CD4-positive, alpha-beta T cell treated with Interferon alpha-2 for 1 hour (primary cell): ENCODE measurements at regions not wholly inside any gene's neighbourhood (a gene's known extent, or its start where the extent isn't known, plus 50 kb on each side); places are given as distances from the start of the nearest gene placed in this dataset.

Experiments used
- DNase-seq, 2 donors: peaks; one replicate each; pipeline ENCODE4 v3.0.0-alpha.2; 2020 to 2022

DNA sequence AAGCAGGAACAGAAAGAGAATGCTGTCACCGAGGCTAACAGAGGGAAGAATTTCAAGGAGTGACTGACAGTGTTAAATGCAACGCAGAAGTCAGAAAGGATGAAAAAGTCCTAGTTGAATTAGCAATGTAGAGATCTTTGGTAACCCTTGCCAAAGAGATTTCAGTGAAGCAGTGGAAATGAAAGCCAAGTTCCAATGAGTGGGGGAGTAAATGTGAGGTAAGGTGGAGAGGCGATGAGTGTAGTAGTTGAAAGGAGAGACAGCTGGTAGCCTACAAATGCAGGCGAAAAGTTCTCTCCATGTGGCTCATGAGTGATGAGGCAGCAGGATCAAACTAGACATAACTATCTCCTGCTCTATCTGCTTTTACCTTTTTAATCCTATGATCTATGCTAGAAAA, 74.6 kb upstream of the IPO9 start:
- DNase-seq, result no peak

- no peak for DNase-seq
Measured at GRCh38 chr1:201755200-201755599, 73.8 kb upstream of the IPO9 start.

DNA sequence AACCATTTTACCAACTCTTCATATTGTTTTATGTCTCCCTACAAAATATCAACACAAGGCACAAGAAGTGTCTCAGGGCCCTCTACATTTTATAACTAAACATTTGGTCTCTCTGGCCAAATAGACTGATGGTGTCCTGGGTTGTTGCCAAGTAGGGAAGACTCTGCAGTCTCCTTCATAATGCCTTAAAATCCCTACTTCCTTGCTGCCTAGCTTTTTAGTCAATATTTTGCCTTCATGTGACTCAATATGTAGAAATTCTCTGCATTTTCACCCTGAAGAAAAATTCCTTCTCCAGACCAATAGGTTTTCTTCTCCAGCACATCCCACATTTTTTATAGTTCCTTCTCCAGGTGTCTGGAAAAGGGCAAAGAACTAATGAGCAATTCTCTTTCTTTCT, 72.6 kb upstream of the IPO9 start:
- no peak for DNase-seq

- no peak for DNase-seq
Measured at GRCh38 chr1:201758499-201759050, 70.4 kb upstream of the IPO9 start.

- DNase-seq, result no peak
Measured at GRCh38 chr1:201759194-201759815, 69.7 kb upstream of the IPO9 start.

DNA sequence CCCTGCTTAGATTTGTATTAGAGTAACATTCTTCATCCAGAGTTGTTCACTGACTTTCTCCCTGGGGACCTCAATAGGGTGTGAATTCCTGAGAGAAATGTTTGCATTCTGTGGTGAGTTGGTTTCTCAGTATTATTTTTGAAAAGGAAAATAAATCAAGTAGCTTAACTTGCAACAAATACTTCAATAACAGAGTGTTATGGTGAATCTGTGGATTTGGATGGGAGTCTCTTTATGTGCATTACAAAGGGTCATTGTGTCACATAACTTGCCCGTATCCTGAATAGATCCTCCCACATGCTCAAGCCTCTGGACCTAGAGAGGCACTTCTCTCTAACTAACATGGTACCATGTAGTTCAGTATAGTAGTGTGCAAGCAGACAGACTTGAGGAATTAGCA, 68.4 kb upstream of the IPO9 start:
- no peak for DNase-seq

DNA sequence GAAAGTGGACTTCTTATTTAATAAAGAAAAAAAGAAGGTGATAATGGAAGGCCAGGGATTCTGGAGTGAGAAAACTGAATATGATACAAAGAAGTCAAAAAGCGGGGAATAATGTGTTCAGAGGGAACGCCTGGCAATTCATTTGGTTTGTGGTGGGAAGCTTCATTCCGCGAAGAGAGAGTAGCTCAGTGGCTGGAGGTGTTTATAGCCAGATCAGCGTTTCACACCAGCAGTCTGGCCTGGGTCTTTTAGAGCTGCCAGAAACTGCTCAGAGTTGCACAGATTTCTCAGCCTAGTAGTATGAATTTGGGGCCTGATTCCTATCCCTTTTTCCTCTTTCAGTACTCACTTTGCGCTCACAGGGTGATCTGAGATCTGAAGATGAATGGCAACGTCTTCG, 67.8 kb upstream of the IPO9 start:
- no peak for DNase-seq

DNA sequence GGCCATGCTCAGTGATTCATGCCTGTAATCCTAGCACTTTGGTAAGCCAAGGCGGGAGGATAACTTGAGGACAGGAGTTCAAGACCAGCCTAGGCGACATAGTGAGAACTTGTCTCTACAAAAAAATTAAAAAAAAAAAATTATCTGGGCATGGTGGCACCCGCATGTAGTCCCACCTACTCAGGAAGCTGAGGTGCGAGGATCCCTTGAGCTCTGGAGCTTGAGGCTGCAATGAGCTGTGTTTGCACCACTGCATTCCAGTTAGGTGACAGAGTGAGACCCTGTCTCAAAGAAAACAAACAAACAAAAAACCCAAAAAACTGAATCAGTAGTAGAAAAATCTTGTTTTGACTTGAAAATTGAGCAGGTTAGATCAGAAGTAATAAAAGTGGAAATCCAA, 67.1 kb upstream of the IPO9 start:
- DNase-seq, result no peak

DNA sequence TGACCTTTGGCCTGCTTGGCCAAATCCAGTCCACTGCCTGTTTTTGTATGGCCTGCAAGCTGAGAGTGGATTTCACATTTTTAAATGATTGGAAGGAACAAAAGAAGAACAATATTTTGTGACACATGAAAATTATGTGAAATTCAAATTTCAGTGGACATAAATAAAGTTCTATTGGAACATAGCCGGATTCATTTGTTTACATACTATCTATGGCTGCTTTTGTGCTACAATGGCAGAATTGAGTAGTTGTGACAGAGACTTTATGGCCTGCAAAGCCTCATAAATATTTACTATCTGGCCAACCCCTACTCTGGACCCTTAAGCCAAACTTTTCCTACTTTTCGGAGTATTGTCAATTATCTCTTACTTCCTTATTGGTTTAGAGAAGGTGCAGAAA, 66.6 kb upstream of the IPO9 start:
- no peak for DNase-seq

GRCh38 chr1:201763455-201764140, 65.4 kb upstream of the IPO9 start:
- DNase-seq, result no peak

DNA sequence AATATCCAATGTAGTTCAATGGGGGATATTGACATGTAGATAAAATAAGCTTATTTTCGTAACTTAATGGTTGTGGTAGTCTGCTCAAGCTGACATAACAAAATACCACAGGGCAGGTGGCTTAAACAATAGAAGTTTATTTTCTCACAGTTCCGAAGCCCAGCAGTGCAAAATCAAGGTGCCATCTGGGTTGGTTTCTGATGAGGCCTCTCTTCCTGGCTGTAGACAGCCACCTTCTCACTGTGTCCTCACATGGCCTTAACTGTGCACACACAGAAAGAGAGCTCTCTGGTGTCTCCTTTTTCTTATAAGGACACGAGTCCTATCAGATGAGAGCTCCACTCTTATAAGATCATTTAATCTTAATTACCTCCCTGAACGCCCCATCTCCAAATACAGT, 64.8 kb upstream of the IPO9 start:
- no peak for DNase-seq

DNA sequence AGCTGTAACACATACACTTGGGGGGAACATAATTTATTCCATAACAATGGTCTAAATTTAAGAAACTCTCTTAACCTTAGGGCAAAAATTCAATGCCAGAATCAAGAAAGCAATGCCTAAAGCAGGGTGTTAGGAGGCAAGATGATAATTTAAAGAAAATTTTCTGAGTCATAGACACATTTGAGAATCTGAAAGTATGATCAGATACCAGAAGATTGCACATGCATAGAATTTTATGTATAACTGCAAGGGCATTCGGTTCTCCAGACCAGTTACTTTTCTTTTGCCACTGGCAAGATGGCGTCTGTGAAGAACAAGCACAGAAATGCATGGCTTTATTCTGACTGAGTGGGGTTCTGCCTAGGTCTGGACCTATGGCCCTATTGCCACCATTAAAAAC, 64.4 kb upstream of the IPO9 start:
- DNase-seq, result no peak

- DNase-seq, result no peak
Measured at GRCh38 chr1:201766131-201766866, 62.7 kb upstream of the IPO9 start.

- DNase-seq, result no peak
Measured at GRCh38 chr1:201767339-201767738, 61.6 kb upstream of the IPO9 start.

GRCh38 chr1:201769072-201769471, 59.9 kb upstream of the IPO9 start:
- no peak for DNase-seq

GRCh38 chr1:201769966-201770365, 59.0 kb upstream of the IPO9 start:
- DNase-seq, result no peak

DNA sequence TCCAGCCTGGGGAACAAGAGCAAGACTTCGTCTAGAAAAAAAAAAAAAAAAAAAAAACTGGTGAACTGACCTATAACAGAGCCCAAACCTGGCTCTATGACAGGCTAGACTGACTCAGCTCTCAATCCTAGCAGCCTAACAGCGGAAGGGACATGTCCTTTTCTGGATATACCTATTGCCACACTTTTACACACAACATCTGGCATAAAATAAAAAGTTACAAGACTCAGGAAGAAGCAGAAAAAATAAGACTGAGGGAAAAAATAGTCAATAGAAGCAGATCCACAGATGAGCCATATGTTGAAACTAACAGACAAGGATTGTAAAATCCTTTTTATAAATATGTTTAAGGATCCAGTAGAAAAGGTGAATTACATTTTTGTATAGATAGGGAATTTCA, 57.5 kb upstream of the IPO9 start:
- DNase-seq, result no peak

- no peak for DNase-seq
Measured at GRCh38 chr1:201772178-201772577, 56.8 kb upstream of the IPO9 start.

GRCh38 chr1:201773764-201774163, 55.2 kb upstream of the IPO9 start:
- DNase-seq, result no peak

DNA sequence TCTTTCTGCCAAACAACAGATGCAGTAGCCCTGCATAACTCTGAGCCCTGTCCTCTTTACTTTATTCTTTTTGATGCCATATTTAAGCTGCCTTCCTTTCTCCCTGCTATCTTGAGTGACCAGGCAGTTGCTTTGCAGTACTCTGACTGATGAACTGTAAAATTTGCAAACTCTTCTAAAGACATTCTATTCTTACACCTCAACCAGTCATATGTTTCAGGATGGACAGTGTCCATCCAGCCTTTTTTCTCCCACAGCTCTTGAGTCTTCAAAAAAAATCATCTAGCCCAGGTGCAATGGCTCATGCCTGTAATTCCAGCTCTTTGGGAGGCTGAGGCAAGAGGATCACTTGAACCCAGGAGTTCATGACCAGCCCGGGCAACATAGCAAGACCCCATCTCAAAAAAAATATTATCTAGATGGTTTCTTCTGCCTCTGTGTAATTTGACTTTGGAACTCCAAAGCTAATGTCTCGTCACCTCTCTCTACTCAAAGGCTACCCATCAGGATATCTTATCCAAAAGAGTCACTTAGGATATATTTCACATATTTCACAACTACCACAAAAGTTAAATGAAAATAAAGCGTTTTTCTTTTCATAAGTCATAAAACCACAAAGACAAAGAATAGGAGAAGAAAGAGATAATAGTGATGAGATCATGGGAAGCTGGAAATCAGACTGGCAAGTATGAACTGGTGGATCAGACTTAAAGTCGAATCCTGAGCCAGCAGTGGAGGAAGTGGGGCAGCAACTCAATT, 54.6 kb upstream of the IPO9 start:
- no peak for DNase-seq

DNA sequence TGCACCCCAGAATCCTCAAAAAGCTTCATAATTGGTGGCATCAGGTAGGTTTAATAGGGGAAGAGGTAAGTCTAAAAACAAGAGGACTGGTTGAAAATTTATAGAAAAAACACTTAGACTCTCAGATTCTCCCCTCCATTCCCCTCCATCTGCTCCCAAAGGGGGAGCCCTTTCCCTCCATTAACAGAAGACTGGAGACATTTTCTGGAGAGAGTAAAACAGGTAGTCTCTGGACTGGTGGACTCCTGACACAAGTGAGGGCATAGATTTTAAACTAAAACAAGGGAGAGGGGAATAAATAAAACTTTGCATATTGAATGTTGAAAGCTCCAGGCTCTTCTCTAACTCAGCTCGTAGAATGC, 54.0 kb upstream of the IPO9 start:
- no peak for DNase-seq

DNA sequence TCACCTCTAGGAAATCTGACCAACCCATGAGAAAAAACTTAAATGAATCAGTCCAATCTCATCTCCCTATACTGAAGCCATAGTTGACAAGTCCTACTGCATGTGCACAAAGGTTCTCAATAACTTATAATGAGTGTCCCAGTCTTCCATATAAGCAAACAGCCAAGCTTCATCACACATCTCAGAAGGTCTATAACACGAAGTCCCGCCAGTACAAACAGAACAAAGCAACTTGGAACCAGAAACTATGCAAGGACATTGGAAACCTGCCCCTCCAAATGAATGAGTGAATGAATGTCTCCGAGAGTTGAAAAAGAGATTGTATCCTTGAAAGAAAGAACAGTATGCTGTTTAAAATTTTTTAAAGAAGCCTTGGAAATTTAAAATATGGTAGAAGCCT, 53.6 kb upstream of the IPO9 start:
- DNase-seq, result no peak

DNA sequence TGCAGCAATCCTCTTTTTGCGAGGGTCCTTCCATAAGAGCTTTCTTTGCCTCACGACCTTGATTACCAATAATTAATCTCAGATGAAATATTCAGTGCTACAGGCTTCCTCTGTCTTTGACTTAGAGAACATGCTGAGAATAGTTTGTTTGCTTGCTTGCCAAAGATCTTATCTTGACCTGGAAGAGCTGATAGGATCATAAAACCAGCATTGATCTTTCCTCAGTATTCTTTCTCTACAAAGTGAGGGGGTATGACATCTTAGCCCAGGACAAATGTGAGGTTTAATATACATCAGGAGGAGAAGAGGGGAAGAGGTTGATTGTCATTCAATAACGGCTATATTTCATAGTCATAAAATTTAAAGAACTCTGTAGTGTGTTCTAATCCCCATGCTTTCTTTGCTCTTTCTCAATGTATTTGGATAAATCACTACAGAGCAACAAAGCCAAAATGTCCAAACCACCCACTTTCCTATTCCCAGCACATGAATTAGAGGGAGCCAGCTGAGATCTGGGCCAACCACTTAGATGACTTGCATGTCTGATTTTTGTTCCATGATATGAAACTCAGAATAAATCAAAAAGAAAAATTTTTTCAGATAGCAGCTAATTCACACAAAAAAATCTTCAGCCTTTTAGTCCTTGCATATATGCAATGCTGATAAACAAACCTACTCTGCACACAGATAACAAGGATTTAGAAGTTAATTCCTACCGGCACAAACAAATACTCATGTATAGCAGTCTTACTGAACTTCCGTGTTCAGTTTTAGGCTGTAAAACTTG, 50.5 kb upstream of the IPO9 start:
- DNase-seq, result no peak
